ENCODE measurements at regions not wholly inside any gene's neighbourhood (a gene's known extent, or its start where the extent isn't known, plus 50 kb on each side); places are given as distances from the start of the nearest gene placed in this dataset.

DNA sequence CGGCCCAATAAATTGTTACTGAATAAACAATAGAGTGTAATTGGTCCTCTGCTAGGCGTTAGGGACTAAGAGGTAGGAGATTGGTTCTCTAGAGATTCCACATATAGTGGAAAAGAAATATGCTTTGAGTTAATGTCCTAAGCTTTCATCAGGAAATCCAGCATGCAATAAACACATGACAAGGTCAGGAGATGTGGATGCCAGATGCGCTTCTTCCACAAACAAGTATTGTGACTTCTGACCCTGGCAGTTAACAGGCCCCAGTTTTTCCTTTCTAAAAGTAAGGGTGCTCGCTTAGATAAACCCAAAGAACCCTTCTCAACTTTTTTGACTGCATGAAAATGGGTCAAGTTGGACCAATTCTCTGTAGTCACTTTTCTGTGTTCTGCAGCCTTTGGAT lies 146.5 kb upstream of the SOX21 start (continued):
- TF ChIP-seq, protein P1, sequence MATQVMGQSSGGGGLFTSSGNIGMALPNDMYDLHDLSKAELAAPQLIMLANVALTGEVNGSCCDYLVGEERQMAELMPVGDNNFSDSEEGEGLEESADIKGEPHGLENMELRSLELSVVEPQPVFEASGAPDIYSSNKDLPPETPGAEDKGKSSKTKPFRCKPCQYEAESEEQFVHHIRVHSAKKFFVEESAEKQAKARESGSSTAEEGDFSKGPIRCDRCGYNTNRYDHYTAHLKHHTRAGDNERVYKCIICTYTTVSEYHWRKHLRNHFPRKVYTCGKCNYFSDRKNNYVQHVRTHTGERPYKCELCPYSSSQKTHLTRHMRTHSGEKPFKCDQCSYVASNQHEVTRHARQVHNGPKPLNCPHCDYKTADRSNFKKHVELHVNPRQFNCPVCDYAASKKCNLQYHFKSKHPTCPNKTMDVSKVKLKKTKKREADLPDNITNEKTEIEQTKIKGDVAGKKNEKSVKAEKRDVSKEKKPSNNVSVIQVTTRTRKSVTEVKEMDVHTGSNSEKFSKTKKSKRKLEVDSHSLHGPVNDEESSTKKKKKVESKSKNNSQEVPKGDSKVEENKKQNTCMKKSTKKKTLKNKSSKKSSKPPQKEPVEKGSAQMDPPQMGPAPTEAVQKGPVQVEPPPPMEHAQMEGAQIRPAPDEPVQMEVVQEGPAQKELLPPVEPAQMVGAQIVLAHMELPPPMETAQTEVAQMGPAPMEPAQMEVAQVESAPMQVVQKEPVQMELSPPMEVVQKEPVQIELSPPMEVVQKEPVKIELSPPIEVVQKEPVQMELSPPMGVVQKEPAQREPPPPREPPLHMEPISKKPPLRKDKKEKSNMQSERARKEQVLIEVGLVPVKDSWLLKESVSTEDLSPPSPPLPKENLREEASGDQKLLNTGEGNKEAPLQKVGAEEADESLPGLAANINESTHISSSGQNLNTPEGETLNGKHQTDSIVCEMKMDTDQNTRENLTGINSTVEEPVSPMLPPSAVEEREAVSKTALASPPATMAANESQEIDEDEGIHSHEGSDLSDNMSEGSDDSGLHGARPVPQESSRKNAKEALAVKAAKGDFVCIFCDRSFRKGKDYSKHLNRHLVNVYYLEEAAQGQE (IDR thresholded peaks at IDR 0.05; ENCODE audit: unreplicated experiment) = no peak
- no peak for TF ChIP-seq POLR2AphosphoS5 (IDR thresholded peaks at IDR 0.05; ENCODE audit: low read depth)
- TF ChIP-seq ZNF331 (CRISPR knock-in tag; IDR thresholded peaks at IDR 0.05; ENCODE audit: low read depth) = no peak
- no peak for TF ChIP-seq NANOG (IDR thresholded peaks at IDR 0.05; ENCODE audit: borderline replicate concordance)
- TF ChIP-seq, protein P2, sequence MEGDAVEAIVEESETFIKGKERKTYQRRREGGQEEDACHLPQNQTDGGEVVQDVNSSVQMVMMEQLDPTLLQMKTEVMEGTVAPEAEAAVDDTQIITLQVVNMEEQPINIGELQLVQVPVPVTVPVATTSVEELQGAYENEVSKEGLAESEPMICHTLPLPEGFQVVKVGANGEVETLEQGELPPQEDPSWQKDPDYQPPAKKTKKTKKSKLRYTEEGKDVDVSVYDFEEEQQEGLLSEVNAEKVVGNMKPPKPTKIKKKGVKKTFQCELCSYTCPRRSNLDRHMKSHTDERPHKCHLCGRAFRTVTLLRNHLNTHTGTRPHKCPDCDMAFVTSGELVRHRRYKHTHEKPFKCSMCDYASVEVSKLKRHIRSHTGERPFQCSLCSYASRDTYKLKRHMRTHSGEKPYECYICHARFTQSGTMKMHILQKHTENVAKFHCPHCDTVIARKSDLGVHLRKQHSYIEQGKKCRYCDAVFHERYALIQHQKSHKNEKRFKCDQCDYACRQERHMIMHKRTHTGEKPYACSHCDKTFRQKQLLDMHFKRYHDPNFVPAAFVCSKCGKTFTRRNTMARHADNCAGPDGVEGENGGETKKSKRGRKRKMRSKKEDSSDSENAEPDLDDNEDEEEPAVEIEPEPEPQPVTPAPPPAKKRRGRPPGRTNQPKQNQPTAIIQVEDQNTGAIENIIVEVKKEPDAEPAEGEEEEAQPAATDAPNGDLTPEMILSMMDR (conservative IDR thresholded peaks at IDR 0.05; ENCODE audit: low read depth in 2 of 2) = no peak
- no peak for TF ChIP-seq JUNB (IDR thresholded peaks at IDR 0.05; ENCODE audit: unreplicated experiment)
- TF ChIP-seq, protein P3, sequence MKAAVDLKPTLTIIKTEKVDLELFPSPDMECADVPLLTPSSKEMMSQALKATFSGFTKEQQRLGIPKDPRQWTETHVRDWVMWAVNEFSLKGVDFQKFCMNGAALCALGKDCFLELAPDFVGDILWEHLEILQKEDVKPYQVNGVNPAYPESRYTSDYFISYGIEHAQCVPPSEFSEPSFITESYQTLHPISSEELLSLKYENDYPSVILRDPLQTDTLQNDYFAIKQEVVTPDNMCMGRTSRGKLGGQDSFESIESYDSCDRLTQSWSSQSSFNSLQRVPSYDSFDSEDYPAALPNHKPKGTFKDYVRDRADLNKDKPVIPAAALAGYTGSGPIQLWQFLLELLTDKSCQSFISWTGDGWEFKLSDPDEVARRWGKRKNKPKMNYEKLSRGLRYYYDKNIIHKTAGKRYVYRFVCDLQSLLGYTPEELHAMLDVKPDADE (IDR thresholded peaks at IDR 0.05) = no peak
- no peak for TF ChIP-seq STAT1 (IDR thresholded peaks at IDR 0.05; ENCODE audit: unreplicated experiment)
- TF ChIP-seq EZH2phosphoT487 (IDR thresholded peaks at IDR 0.05; ENCODE audit: unreplicated experiment) = no peak
- TF ChIP-seq CREB1 (CRISPR knock-in tag; IDR thresholded peaks at IDR 0.05; ENCODE audit: low read depth) = no peak
- no peak for TF ChIP-seq EZH2 (IDR thresholded peaks at IDR 0.05; ENCODE audit: low read depth, unreplicated experiment)

DNA sequence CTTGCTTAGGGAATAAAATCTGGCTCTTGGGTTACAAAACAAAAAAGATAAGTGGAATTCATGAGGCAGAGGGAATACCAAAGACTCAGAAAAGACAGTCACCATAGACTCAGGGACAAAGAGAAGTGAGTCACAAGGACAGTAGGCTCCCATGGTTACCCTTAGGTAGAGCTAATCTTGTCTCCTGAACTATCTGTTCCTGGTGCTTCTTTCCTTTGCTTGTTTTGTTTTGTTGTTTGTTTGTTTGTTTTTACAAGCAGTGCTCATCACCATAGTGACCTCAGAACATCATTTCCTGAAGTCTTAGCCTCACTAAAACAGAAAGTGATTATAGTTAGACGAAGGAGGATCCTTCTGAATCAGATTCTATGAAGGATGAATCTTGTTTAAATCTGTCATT lies 142.3 kb upstream of the SOX21 start:
- H4K20me1 ChIP-seq (replicated peaks; ENCODE audit: insufficient read depth) = no peaks in the 10 kb centered on the region
- no peaks in the 10 kb centered on the region for H3K36me3 ChIP-seq (ENCODE audit: insufficient read depth)
- no peak overlapping the region for H3K4me2 ChIP-seq
- no peak overlapping the region for H3K27ac ChIP-seq (ENCODE audit: low read depth)
- H3K4me1 ChIP-seq (ENCODE audit: insufficient read depth) = no peaks in the 10 kb centered on the region
- Mint-ChIP-seq H3K27ac (no peak overlapping the region), H3K4me1 (peaks cover 9% of the 10 kb centered on the region; the same call in 2 of the 3 replicates), H3K4me3 (no peak overlapping the region), H3K36me3 (ENCODE audit: low read depth) (no peaks in the 10 kb centered on the region; the same call in 2 of the 3 replicates), H3K27me3 (ENCODE audit: insufficient read depth, low read depth, poor library complexity) (no peaks in the 10 kb centered on the region), H3K9me3 (no peaks in the 10 kb centered on the region; the same call in 2 of the 3 replicates)
- TF ChIP-seq ZNF114 (CRISPR knock-in tag; IDR thresholded peaks at IDR 0.05) (no peak), POLR2AphosphoS5 (IDR thresholded peaks at IDR 0.05; ENCODE audit: low read depth) (no peak), EZH2phosphoT487 (IDR thresholded peaks at IDR 0.05; ENCODE audit: unreplicated experiment) (no peak), ZNF331 (CRISPR knock-in tag; IDR thresholded peaks at IDR 0.05; ENCODE audit: low read depth) (no peak), NANOG (IDR thresholded peaks at IDR 0.05; ENCODE audit: borderline replicate concordance) (no peak), STAT1 (IDR thresholded peaks at IDR 0.05; ENCODE audit: unreplicated experiment) (no peak), EZH2 (IDR thresholded peaks at IDR 0.05; ENCODE audit: low read depth, unreplicated experiment) (no peak)
- TF ChIP-seq, protein P1 (IDR thresholded peaks at IDR 0.05; ENCODE audit: unreplicated experiment) = no peak
- DNase-seq (ENCODE audit: low spot score) = no peak
- H3K9me2 ChIP-seq (ENCODE audit: insufficient read depth) = peaks cover 7% of the 10 kb centered on the region; the same call in 1 of the 2 replicates
- H3K79me2 ChIP-seq (replicated peaks; ENCODE audit: insufficient read depth) = no peaks in the 10 kb centered on the region
- H3F3A ChIP-seq (replicated peaks; ENCODE audit: low read depth) = no peaks in the 10 kb centered on the region
- H3K4me3 ChIP-seq = no peak overlapping the region
- H3K27me3 ChIP-seq (ENCODE audit: insufficient read depth) = no peaks in the 10 kb centered on the region
- no peak for ATAC-seq
- H2AFZ ChIP-seq = no peak overlapping the region
